HEK293T (cell line): ENCODE measurements at regions not wholly inside any gene's neighbourhood (a gene's known extent, or its start where the extent isn't known, plus 50 kb on each side); places are given as distances from the start of the nearest gene placed in this dataset.

Source experiments
- CTCF ChIA-PET: fragments of 350-600 bp; formaldehyde crosslinking; extraction: SDS; loops from one replicate; lab custom pipeline; 2021; ENCODE audit warnings: antibody characterized with exemption, inconsistent platforms; lab: Yijun Ruan, JAX
- POLR2A ChIA-PET: fragments of 350-600 bp; formaldehyde crosslinking; extraction: SDS; loops from one replicate; lab custom pipeline; 2020; ENCODE audit warnings: antibody characterized with exemption, inconsistent platforms; lab: Yijun Ruan, JAX
- DNase-seq: peaks from one replicate; pipeline ENCODE4 v3.0.0; 2012; ENCODE audit warnings: mixed read lengths; ENCODE audit errors: extremely low spot score
- ARNT ChIP-seq: fragments of 450-650 bp; IDR thresholded peaks from 2 replicates; pipeline ENCODE4 v1.6.1; 2017; ENCODE audit warnings: mild to moderate bottlenecking
- BHLHE40 ChIP-seq: fragments of 450-650 bp; IDR thresholded peaks from 2 replicates; pipeline ENCODE4 v1.6.1; 2016; ENCODE audit warnings: mild to moderate bottlenecking, moderate library complexity, borderline replicate concordance
- CTBP1 ChIP-seq: fragments of 450-650 bp; IDR thresholded peaks from 2 replicates; pipeline ENCODE4 v1.6.1; 2016; ENCODE audit warnings: borderline replicate concordance
- ELF4 ChIP-seq: fragments of 450-650 bp; IDR thresholded peaks from 2 replicates; pipeline ENCODE4 v1.6.1; 2017; ENCODE audit warnings: antibody characterized with exemption
- FOXA1 ChIP-seq: fragments of 450-650 bp; IDR thresholded peaks from 2 replicates; pipeline ENCODE4 v1.6.1; 2016; ENCODE audit warnings: mild to moderate bottlenecking
- FOXK2 ChIP-seq: fragments of 450-650 bp; IDR thresholded peaks from 2 replicates; pipeline ENCODE4 v1.6.1; 2016; ENCODE audit warnings: mild to moderate bottlenecking
- FOXM1 ChIP-seq: fragments of 450-650 bp; IDR thresholded peaks from 2 replicates; pipeline ENCODE4 v1.6.1; 2017; ENCODE audit warnings: mild to moderate bottlenecking, borderline replicate concordance
- HDGF ChIP-seq: fragments of 450-650 bp; IDR thresholded peaks from 2 replicates; pipeline ENCODE4 v1.6.1; 2017; ENCODE audit warnings: antibody characterized with exemption, borderline replicate concordance
- L3MBTL2 ChIP-seq: fragments of 450-650 bp; conservative IDR thresholded peaks from 2 replicates; pipeline ENCODE4 v1.6.1; 2016; ENCODE audit warnings: mild to moderate bottlenecking
- LEF1 ChIP-seq: fragments of 450-650 bp; IDR thresholded peaks from 2 replicates; pipeline ENCODE4 v1.6.1; 2017; ENCODE audit warnings: mild to moderate bottlenecking, borderline replicate concordance
- NFRKB ChIP-seq: fragments of 450-650 bp; IDR thresholded peaks from 2 replicates; pipeline ENCODE4 v1.6.1; 2016; ENCODE audit warnings: mild to moderate bottlenecking, moderate library complexity
- SP1 ChIP-seq: fragments of 450-650 bp; IDR thresholded peaks from 2 replicates; pipeline ENCODE4 v1.6.1; 2017
- SUZ12 ChIP-seq: fragments of 450-650 bp; IDR thresholded peaks from 2 replicates; pipeline ENCODE4 v1.6.1; 2016; ENCODE audit warnings: mild to moderate bottlenecking
- TARDBP ChIP-seq: fragments of 450-650 bp; IDR thresholded peaks from 2 replicates; pipeline ENCODE4 v1.6.1; 2016
- ZNF384 ChIP-seq: fragments of 450-650 bp; IDR thresholded peaks from 2 replicates; pipeline ENCODE4 v1.6.1; 2016
- TF ChIP-seq, protein P1 (sequence below): fragments of 450-650 bp; IDR thresholded peaks from 2 replicates; pipeline ENCODE4 v1.6.1; 2016

DNA sequence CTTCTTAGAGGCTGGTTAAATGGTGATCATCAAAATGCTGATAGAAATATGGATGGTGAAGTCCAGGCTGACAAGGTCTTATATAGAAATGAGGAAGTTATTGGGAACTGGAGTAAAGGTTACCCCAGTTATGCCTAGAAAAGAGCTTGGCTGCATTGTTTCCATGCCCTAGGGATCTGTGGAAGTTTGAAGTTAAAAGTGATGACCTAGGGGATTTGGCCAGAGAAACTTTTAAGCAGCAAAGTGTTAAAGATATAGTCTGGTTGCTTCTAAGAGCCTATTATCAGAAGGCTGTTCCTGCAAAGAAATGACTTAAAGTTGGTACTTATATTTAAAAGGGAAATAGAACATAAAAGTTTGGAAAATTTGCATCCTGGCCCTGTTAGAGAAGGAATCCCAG, 200.3 kb downstream of the ICE1 start:
- CTCF ChIA-PET: no interaction called here
- POLR2A ChIA-PET: no interaction called here
- TF ChIP-seq FOXM1: no peak
- no peak for TF ChIP-seq ZNF384
- no peak for TF ChIP-seq SP1
- no peak for TF ChIP-seq SUZ12
- no peak for TF ChIP-seq HDGF
- TF ChIP-seq, protein P1, sequence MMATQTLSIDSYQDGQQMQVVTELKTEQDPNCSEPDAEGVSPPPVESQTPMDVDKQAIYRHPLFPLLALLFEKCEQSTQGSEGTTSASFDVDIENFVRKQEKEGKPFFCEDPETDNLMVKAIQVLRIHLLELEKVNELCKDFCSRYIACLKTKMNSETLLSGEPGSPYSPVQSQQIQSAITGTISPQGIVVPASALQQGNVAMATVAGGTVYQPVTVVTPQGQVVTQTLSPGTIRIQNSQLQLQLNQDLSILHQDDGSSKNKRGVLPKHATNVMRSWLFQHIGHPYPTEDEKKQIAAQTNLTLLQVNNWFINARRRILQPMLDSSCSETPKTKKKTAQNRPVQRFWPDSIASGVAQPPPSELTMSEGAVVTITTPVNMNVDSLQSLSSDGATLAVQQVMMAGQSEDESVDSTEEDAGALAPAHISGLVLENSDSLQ: no peak
- TF ChIP-seq BHLHE40: no peak
- no peak for TF ChIP-seq FOXA1
- no peak for TF ChIP-seq LEF1
- TF ChIP-seq TARDBP: no peak
- no peak for TF ChIP-seq NFRKB
- TF ChIP-seq CTBP1: no peak
- no peak for TF ChIP-seq ARNT
- no peak for TF ChIP-seq L3MBTL2
- no peak for TF ChIP-seq FOXK2
- TF ChIP-seq ELF4: no peak
- no peak for DNase-seq

DNA sequence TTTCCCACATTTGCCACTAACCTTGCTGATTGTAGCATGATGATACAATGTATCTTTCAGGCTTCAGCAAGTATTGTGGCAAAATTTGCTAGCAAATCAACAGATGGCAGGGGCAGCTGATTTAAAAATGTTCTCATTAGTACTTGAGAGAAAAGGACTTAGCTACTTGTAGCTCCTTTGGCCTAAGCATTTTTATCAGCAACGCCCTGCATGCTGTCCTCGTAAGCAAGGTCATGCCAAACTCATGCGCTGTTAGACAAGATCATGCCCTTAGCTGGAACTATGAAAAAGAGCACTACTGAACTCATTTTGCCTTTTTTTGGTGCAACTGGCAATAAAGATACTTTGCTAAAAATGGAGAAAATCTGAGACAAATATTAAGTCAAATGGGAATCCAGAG, 197.1 kb downstream of the ICE1 start:
- TF ChIP-seq FOXK2 (no peak), ZNF384 (no peak), LEF1 (no peak), ELF4 (no peak), FOXA1 (no peak), TARDBP (no peak), HDGF (no peak), L3MBTL2 (no peak), FOXM1 (no peak), ARNT (no peak), SP1 (no peak)
- TF ChIP-seq, protein P1: no peak
- CTCF ChIA-PET: no interaction called here

DNA sequence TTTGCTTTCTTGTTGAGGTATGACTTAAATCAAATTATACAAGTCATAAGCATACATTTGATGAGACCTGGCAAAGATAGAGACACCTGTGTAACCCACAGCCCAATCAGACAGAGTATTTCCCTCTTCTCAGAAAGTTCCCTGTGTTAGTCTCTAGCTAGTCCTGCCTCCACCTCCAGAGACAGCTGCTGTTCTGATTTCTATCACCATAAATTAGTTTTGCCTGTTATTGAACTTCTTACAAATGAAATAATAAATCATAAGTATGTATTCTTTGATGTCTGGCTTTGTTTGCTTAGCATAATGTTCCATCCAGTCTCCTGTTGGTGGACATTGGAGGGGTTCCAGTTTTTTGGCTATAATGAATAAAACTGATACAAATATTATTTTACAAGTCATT, 194.5 kb downstream of the ICE1 start:
- CTCF ChIA-PET: no interaction called here
- POLR2A ChIA-PET: no interaction called here
- no peak for DNase-seq
- TF ChIP-seq ZNF384 (no peak), FOXM1 (no peak), ARNT (no peak), HDGF (no peak), LEF1 (no peak), NFRKB (no peak), TARDBP (no peak)

More for the DNA sequence above, 197.1 kb downstream of the ICE1 start:
- POLR2A ChIA-PET: no interaction called here
- DNase-seq: no peak

DNA sequence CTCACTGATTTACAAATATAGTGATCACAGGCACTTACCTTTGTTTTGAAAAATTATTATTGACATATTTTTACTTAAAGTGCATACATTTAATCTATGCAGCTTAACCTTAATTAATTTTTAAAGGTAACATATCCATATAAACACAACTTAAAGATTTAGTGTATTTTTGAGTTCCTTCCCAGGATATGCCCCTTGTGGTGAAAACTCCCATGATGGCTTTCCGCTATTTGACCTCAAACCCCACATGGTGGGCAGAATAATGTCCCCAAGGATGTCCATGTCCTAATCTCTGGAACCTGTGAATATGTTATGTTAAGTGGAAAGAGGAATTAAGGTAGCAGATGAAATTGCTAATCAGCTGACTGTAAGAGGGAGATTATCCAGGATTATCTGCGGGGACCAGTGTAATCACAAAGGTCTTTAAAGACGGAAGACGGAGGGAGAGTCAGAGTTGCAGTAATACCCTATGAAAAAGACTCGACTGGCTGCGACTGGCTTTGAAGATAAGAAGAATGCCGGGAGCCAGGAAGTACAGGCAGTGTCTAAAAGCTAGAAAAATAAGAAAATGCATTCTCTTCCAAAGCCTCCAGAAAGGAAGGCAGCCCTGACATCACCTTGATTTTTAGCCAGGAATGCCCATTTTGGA, 193.9 kb downstream of the ICE1 start:
- ChIA-PET POLR2A (no interaction called here), CTCF (no interaction called here)
- no peak for DNase-seq
- no peak for TF ChIP-seq ELF4
- TF ChIP-seq SP1: no peak
- TF ChIP-seq SUZ12: no peak
- no peak for TF ChIP-seq BHLHE40
- TF ChIP-seq FOXK2: no peak
- TF ChIP-seq, protein P1: no peak
- TF ChIP-seq L3MBTL2: no peak
- TF ChIP-seq NFRKB: no peak
- TF ChIP-seq TARDBP: no peak

DNA sequence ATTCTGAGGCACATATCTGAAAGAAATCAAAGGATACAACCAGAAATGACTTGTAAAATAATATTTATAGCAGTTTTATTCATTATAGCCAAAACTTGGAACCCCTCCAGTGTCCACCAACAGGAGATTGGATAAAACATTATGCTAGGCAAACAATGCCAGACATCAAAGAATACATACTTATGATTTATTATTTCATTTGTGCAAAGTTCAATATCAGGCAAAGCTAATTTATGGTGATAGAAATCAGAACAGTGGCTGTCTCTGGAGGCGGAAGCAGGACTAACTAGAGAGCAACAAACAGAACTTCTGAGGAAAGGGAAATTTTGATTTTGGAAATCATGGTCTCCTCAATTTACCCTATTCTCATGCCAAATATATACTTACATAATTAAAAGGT, 193.1 kb downstream of the ICE1 start:
- no peak for DNase-seq
- CTCF ChIA-PET: no interaction called here
- no peak for TF ChIP-seq FOXA1
- no peak for TF ChIP-seq ARNT
- TF ChIP-seq ZNF384: no peak
- TF ChIP-seq FOXK2: no peak
- TF ChIP-seq SUZ12: no peak
- TF ChIP-seq L3MBTL2: no peak
- POLR2A ChIA-PET: no interaction called here

DNA sequence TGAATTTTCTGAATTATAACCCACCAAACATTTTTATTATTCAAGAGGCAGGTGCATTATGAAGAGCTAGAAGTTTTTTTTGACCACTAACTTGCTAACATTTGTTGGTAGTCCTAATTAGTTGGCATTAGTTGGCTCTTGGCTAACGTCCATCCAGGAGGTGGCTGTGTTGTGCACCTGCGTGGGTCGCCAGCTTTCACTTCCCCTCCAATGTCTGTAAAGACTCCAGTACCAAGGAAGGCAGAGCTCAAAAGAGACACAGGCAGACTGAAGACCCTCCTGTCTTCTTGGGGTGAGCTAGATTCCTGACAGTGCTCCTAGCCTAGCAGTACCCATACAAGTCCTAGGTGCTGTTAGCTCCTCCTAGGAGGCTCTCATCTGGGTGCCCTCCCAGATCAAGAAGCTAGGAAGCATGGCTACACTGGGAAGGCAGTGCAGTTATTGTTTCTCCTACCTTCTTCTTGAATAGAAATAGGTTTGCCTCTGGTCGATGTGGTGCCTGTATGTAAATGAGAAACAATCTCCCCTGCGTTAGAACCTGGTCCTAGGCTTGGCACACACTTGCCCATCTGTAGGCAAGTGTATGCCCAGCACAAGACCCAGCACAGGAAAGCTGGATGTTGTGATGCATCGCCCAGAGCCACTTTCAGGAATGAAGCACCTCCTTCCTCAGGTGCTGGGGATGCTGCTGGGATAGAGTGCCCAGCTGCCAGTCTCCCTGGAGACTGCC, 190.9 kb downstream of the ICE1 start:
- DNase-seq: no peak
- TF ChIP-seq FOXM1 (no peak), ARNT (no peak), ELF4 (no peak), FOXK2 (no peak), HDGF (no peak), TARDBP (no peak), CTBP1 (no peak), L3MBTL2 (no peak), SP1 (no peak), SUZ12 (no peak), LEF1 (no peak), FOXA1 (no peak)
- TF ChIP-seq, protein P1: no peak
- CTCF ChIA-PET: no interaction called here
- POLR2A ChIA-PET: no interaction called here
